Gastroesophageal sphincter (tissue), 3 donors: ENCODE measurements at regions not wholly inside any gene's neighbourhood (a gene's known extent, or its start where the extent isn't known, plus 50 kb on each side); places are given as distances from the start of the nearest gene placed in this dataset.

Experiments used
- EP300 ChIP-seq: sonication (generic); formaldehyde crosslinking; IDR thresholded peaks from one replicate; pipeline ENCODE4 v1.6.1; 2017; ENCODE audit warnings: antibody characterized with exemption, mild to moderate bottlenecking
- POLR2A ChIP-seq, 2 donors: fragments of 450-650 bp; IDR thresholded peaks; one replicate each; pipeline ENCODE4 v1.6.1; 2017; ENCODE audit warnings: antibody characterized with exemption in 2 of 2, mild to moderate bottlenecking in 2 of 2, moderate library complexity in 1 of 2
- POLR2AphosphoS5 ChIP-seq: sonication (generic); formaldehyde crosslinking; IDR thresholded peaks from one replicate; pipeline ENCODE4 v1.6.1; 2017; ENCODE audit warnings: antibody characterized with exemption
- TF ChIP-seq, protein P1 (sequence below), 4 experiments: fragments of 200-600 bp in 2 of 4; fragments of 450-650 bp in 2 of 4; sonication (generic) in 1 of 4; IDR thresholded peaks; one replicate each; pipeline ENCODE4 v1.5.1; 2017 to 2019; ENCODE audit warnings: antibody characterized with exemption in 4 of 4, mild to moderate bottlenecking in 2 of 4, moderate library complexity in 2 of 4

DNA sequence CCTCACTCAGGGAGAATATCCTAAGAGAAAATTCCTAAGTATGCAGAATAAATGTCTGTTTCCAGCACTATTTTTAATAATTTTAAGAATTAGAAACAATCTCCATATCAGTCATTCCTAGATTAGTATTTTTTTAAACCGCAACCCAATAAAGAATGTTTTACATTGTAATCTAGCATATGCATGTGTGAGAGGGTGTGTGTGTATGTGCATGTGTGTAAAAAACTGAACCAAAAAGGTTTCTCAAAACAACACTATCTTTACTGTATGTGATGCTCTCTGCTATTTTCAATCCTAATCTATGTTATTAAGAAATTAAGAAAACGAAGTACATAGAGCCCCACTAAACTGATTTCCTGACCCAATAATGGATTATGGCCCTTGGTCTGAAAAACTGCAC, 90.6 kb upstream of the AKIP1 start:
- TF ChIP-seq, protein P1, sequence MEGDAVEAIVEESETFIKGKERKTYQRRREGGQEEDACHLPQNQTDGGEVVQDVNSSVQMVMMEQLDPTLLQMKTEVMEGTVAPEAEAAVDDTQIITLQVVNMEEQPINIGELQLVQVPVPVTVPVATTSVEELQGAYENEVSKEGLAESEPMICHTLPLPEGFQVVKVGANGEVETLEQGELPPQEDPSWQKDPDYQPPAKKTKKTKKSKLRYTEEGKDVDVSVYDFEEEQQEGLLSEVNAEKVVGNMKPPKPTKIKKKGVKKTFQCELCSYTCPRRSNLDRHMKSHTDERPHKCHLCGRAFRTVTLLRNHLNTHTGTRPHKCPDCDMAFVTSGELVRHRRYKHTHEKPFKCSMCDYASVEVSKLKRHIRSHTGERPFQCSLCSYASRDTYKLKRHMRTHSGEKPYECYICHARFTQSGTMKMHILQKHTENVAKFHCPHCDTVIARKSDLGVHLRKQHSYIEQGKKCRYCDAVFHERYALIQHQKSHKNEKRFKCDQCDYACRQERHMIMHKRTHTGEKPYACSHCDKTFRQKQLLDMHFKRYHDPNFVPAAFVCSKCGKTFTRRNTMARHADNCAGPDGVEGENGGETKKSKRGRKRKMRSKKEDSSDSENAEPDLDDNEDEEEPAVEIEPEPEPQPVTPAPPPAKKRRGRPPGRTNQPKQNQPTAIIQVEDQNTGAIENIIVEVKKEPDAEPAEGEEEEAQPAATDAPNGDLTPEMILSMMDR (IDR thresholded peaks at IDR 0.05): no peak
- TF ChIP-seq POLR2A (IDR thresholded peaks at IDR 0.05) (no peak), POLR2AphosphoS5 (no peak), EP300 (no peak)
